ENCODE measurements at regions not wholly inside any gene's neighbourhood (a gene's known extent, or its start where the extent isn't known, plus 50 kb on each side); places are given as distances from the start of the nearest gene placed in this dataset.

DNA sequence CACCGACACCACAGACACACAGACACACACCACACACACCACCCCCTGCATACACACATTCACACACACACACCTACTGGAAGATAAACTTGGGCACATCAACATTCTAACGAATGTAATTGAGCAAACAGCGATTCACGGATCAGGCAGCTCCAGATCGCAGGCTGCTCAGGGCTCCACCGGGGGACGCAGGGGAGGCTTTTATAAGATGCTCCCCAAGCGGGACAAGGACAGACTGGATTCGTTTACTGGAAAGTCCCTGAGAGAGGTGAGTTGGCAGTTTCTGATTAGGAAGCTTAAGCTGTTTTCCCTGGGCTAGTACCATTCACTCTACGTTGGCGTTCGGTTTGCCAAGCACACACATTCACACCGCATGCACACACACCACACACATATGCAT, 281.3 kb downstream of the IRF8 start:
- intact Hi-C loops (cut with DNase I) = no loop called here
- no peak for TF ChIP-seq CTCF (IDR thresholded peaks at IDR 0.05)
- no peaks in the 10 kb centered on the region for H3K36me3 ChIP-seq
- H3K27ac ChIP-seq = no peak overlapping the region
- no peak for ATAC-seq
- no peak overlapping the region for H3K4me3 ChIP-seq
- H3K9me3 ChIP-seq = no peaks in the 10 kb centered on the region
- WGBS, 2 donors = 65 to 74% methylated on average over 13 of the region's 13 CpGs
- H3K4me1 ChIP-seq = no peaks in the 10 kb centered on the region
- FAIRE-seq = no peak
- DNase-seq = no peak
- no peaks in the 10 kb centered on the region for H3K27me3 ChIP-seq

- WGBS, 2 donors = 81 to 92% methylated on average over 4 of the region's 4 CpGs
- Histone ChIP-seq H3K27ac (no peak overlapping the region), H3K9me3 (no peaks in the 10 kb centered on the region), H3K27me3 (no peaks in the 10 kb centered on the region), H3K4me1 (no peaks in the 10 kb centered on the region), H3K36me3 (no peaks in the 10 kb centered on the region), H3K4me3 (no peak overlapping the region)
- no peak for FAIRE-seq
- DNase-seq = no peak
- intact Hi-C loops (cut with DNase I) = no loop called here
- ATAC-seq = no peak
- no peak for TF ChIP-seq CTCF (IDR thresholded peaks at IDR 0.05)
Measured at GRCh38 chr16:86180780-86181179, 281.8 kb downstream of the IRF8 start.

DNA sequence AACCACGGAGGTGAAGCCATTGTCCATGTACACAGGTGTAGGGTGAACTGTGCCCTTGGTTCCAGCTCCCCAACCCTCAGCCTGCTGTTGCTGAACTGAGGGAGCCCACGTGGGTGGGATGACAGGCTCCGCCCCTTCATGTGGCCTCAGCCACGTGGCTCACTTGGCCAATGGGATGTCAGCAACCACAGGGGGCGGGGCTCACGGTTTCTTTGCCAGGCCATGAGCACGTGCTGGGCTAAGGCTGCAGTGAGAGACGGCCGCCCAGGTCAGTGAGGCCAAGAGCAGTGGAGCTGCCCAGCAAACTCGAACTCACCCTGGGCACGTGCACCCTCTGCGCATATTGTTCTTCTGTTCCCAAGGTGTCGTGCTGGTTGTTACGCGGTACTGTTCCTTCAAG, 282.6 kb downstream of the IRF8 start:
- no peak overlapping the region for H3K27ac ChIP-seq
- FAIRE-seq (no peak), DNase-seq (no peak), ATAC-seq (no peak)
- TF ChIP-seq CTCF (IDR thresholded peaks at IDR 0.05) = no peak
- H3K4me3 ChIP-seq = no peak overlapping the region
- H3K36me3 ChIP-seq = no peaks in the 10 kb centered on the region
- 87 to 91% methylated on average over 15 of the region's 15 CpGs for WGBS, 2 donors
- H3K27me3 ChIP-seq = no peaks in the 10 kb centered on the region
- no peaks in the 10 kb centered on the region for H3K9me3 ChIP-seq
- no peaks in the 10 kb centered on the region for H3K4me1 ChIP-seq
- intact Hi-C loops (cut with DNase I) = no loop called here

GRCh38 chr16:86184185-86184584, 285.2 kb downstream of the IRF8 start:
- intact Hi-C loops (cut with DNase I) = no loop called here
- no peaks in the 10 kb centered on the region for H3K36me3 ChIP-seq
- H3K27me3 ChIP-seq = no peaks in the 10 kb centered on the region
- no peak overlapping the region for H3K4me3 ChIP-seq
- FAIRE-seq (no peak), ATAC-seq (no peak), DNase-seq (no peak)
- TF ChIP-seq CTCF (IDR thresholded peaks at IDR 0.05) = no peak
- H3K9me3 ChIP-seq = no peaks in the 10 kb centered on the region
- no peaks in the 10 kb centered on the region for H3K4me1 ChIP-seq
- H3K27ac ChIP-seq = no peak overlapping the region
- WGBS, 2 donors = 64 to 77% methylated on average over 6 of the region's 6 CpGs

DNA sequence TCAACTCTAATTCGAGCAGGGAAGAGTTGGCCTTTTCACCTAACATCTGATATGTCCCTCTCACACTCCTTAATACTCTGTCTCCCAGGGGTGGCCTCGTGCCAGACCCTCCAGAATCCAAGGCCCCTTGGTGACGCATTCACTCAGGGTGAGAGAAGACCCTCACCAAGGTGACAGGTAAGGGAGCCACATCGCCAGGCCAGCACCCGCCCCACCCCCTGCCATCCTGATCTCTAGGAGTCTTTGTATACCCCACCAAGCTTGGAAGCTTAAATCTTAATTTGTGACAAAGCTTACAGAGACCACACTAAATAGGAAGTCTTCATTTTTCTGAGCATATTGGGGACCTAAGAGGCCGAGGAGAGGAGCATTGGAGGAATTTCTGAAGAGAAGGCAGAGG, 286.1 kb downstream of the IRF8 start:
- no peaks in the 10 kb centered on the region for H3K36me3 ChIP-seq
- WGBS, 2 donors = 58 to 68% methylated on average over 6 of the region's 6 CpGs
- H3K9me3 ChIP-seq = no peaks in the 10 kb centered on the region
- no peak for TF ChIP-seq CTCF (IDR thresholded peaks at IDR 0.05)
- H3K4me1 ChIP-seq = no peaks in the 10 kb centered on the region
- ATAC-seq = no peak
- DNase-seq = no peak
- H3K27ac ChIP-seq = no peak overlapping the region
- H3K4me3 ChIP-seq = no peak overlapping the region
- intact Hi-C loops (cut with DNase I) = no loop called here
- H3K27me3 ChIP-seq = no peaks in the 10 kb centered on the region
- FAIRE-seq = no peak

Data from pancreas (tissue), 10 donors.